NCI-H510A (cell line): ENCODE measurements at regions not wholly inside any gene's neighbourhood (a gene's known extent, or its start where the extent isn't known, plus 50 kb on each side); places are given as distances from the start of the nearest gene placed in this dataset.
"Not testable (repeated sequence)": the region's sequence is repeated elsewhere in the genome, so short reads cannot be mapped to it uniquely, and the experiment has no call there.

Source experiments
- DNase-seq: peaks from one replicate; lab custom pipeline; 2025; lab: John Stamatoyannopoulos, UW

- no peak for DNase-seq
Measured at GRCh38 chr2:150100834-150101233, 386.6 kb downstream of the RND3 start.

- no peak for DNase-seq
Measured at GRCh38 chr2:150100336-150100735, 387.1 kb downstream of the RND3 start.

GRCh38 chr2:150099805-150100204 is 387.7 kb downstream of the RND3 start:
- DNase-seq, result no peak

GRCh38 chr2:150097901-150098531 is 389.5 kb downstream of the RND3 start:
- DNase-seq, result no peak

- no peak for DNase-seq
Measured at GRCh38 chr2:150097402-150097801, 390.1 kb downstream of the RND3 start.

GRCh38 chr2:150095361-150096095 is 391.9 kb downstream of the RND3 start:
- DNase-seq, result no peak

- DNase-seq, result no peak
Measured at GRCh38 chr2:150091846-150092245, 395.6 kb downstream of the RND3 start.

GRCh38 chr2:150090031-150090430 is 397.4 kb downstream of the RND3 start:
- DNase-seq, result no peak

- no peak for DNase-seq
Measured at GRCh38 chr2:150088538-150088937, 398.9 kb downstream of the RND3 start.

- no peak for DNase-seq
Measured at GRCh38 chr2:150085478-150085877, 402.0 kb downstream of the RND3 start.

GRCh38 chr2:150081775-150082481 is 405.5 kb downstream of the RND3 start:
- DNase-seq, result no peak

- no peak for DNase-seq
Measured at GRCh38 chr2:150076281-150076680, 411.2 kb downstream of the RND3 start.

GRCh38 chr2:150075831-150076230 is 411.6 kb downstream of the RND3 start:
- DNase-seq, result no peak

- DNase-seq, result no peak
Measured at GRCh38 chr2:150066490-150066889, 421.0 kb downstream of the RND3 start.

GRCh38 chr2:150063931-150064548 is 423.4 kb downstream of the RND3 start:
- no peak for DNase-seq

GRCh38 chr2:150063432-150063889 is 424.0 kb downstream of the RND3 start:
- no peak for DNase-seq

GRCh38 chr2:150062416-150062815 is 425.1 kb downstream of the RND3 start:
- no peak for DNase-seq

GRCh38 chr2:150060341-150060740 is 427.1 kb downstream of the RND3 start:
- no peak for DNase-seq

GRCh38 chr2:150059676-150060075 is 427.8 kb downstream of the RND3 start:
- not testable (repeated sequence) for DNase-seq

- no peak for DNase-seq
Measured at GRCh38 chr2:150052457-150052856, 435.0 kb downstream of the RND3 start.

- DNase-seq, result no peak
Measured at GRCh38 chr2:150051004-150051403, 436.5 kb downstream of the RND3 start.

GRCh38 chr2:150050036-150050435 is 437.4 kb downstream of the RND3 start:
- DNase-seq, result no peak
